Panc1 (cell line): ENCODE measurements at regions not wholly inside any gene's neighbourhood (a gene's known extent, or its start where the extent isn't known, plus 50 kb on each side); places are given as distances from the start of the nearest gene placed in this dataset.

ENCODE experiments used
- ATAC-seq: fragments of 200-7000 bp; cut with Tn5 transposase; 2 replicates; pipeline ENCODE4 v1.9.1; 2020; ENCODE audit warnings: mild to moderate bottlenecking, moderate library complexity
- BruUV-seq: library from RNA; stranded (reverse); fragments of 400-500 nt; replicated peaks from 2 replicates; lab custom pipeline; 2021; lab: Mats Ljungman, UMichigan
- CTCF ChIA-PET: fragments of 300-600 bp; sonication (Branson Sonifier 250); formaldehyde crosslinking; loops from one replicate; lab custom pipeline; 2022; ENCODE audit warnings: antibody characterized with exemption; lab: Charles Lee
- POLR2A ChIA-PET: fragments of 300-600 bp; sonication (Branson Sonifier 250); formaldehyde crosslinking; loops from one replicate; lab custom pipeline; 2022; ENCODE audit warnings: antibody characterized with exemption; lab: Charles Lee
- DNase-seq: peaks from one replicate; pipeline ENCODE4 v3.0.0-alpha.2; 2010; ENCODE audit warnings: low read depth, low spot score
- H3K27ac ChIP-seq: 2 replicates; pipeline ENCODE4 v1.5.1; 2011; ENCODE audit warnings: mild to moderate bottlenecking, low read length, inconsistent platforms
- H3K27me3 ChIP-seq: fragments of 200-500 bp; sonication (Bioruptor generic); 2 replicates; pipeline ENCODE4 v1.6.0; 2014; ENCODE audit warnings: low read length, inconsistent platforms; ENCODE audit not compliant: control insufficient read depth, insufficient read depth
- H3K36me3 ChIP-seq: fragments of 200-500 bp; sonication (Bioruptor generic); 2 replicates; pipeline ENCODE4 v1.5.1; 2014; ENCODE audit warnings: inconsistent platforms, mild to moderate bottlenecking, low read length, moderate library complexity; ENCODE audit not compliant: control insufficient read depth, insufficient read depth
- H3K4me1 ChIP-seq: 2 replicates; pipeline ENCODE4 v1.5.1; 2011; ENCODE audit warnings: inconsistent platforms, mild to moderate bottlenecking, low read length, moderate library complexity; ENCODE audit not compliant: control insufficient read depth, insufficient read depth
- H3K4me3 ChIP-seq, 2 experiments: 2 replicates each; pipeline ENCODE4 v1.5.1; 2011 to 2012; ENCODE audit warnings: low read depth in 2 of 2, low read length in 2 of 2, mild to moderate bottlenecking in 2 of 2, inconsistent platforms in 1 of 2, moderate library complexity in 1 of 2
- H3K9me3 ChIP-seq: fragments of 200-500 bp; sonication (Bioruptor generic); 2 replicates; pipeline ENCODE4 v1.5.1; 2014; ENCODE audit warnings: low read depth, mild to moderate bottlenecking, inconsistent platforms, low read length, moderate library complexity; ENCODE audit not compliant: control insufficient read depth, insufficient read depth
- CTCF ChIP-seq: fragments of 450-650 bp; IDR thresholded peaks from 2 replicates; pipeline ENCODE4 v1.5.1; 2017; ENCODE audit warnings: mild to moderate bottlenecking
- POLR2AphosphoS5 ChIP-seq: IDR thresholded peaks from 2 replicates; pipeline ENCODE4 v1.6.1; 2012; ENCODE audit warnings: mild to moderate bottlenecking, low read depth, low read length, moderate library complexity
- SIN3A ChIP-seq: IDR thresholded peaks from 2 replicates; pipeline ENCODE4 v1.6.1; 2012; ENCODE audit warnings: low read depth, mild to moderate bottlenecking, low read length, moderate library complexity, borderline replicate concordance; ENCODE audit not compliant: insufficient read depth
- TCF7L2 ChIP-seq: IDR thresholded peaks from 2 replicates; pipeline ENCODE4 v1.6.1; 2011; ENCODE audit warnings: mild to moderate bottlenecking, low read depth, low read length, inconsistent platforms
- in situ Hi-C: cut with HindIII; loops from 2 replicates; pipeline ENCODE4 v1.10.0; 2016; ENCODE audit warnings: low sequenced_read_pairs, low pct_unique_long_range_greater_than_20kb
- intact Hi-C: fragments of 100-400 bp; cut with micrococcal nuclease; formaldehyde crosslinking; loops from one replicate; pipeline ENCODE4 v1.10.0; 2022; ENCODE audit not compliant: unreplicated experiment
- TF ChIP-seq, protein P1 (sequence below), 2 experiments: IDR thresholded peaks; 2 replicates each; pipeline ENCODE4 v1.6.1; 2011 to 2012; ENCODE audit warnings: low read depth in 2 of 2, control low read depth in 1 of 2, low read length in 1 of 2, mild to moderate bottlenecking in 1 of 2, moderate library complexity in 1 of 2; ENCODE audit not compliant: insufficient read depth in 1 of 2

- Histone ChIP-seq H3K9me3 (no peaks in the 10 kb centered on the region), H3K4me3 (no peak overlapping the region), H3K4me1 (no peaks in the 10 kb centered on the region), H3K27me3 (no peaks in the 10 kb centered on the region), H3K27ac (no peak overlapping the region), H3K36me3 (no peaks in the 10 kb centered on the region)
- intact Hi-C loops (no loop called here), in situ Hi-C loops (no loop called here)
- TF ChIP-seq CTCF (no peak), SIN3A (no peak), TCF7L2 (no peak), POLR2AphosphoS5 (no peak)
- TF ChIP-seq, protein P1, sequence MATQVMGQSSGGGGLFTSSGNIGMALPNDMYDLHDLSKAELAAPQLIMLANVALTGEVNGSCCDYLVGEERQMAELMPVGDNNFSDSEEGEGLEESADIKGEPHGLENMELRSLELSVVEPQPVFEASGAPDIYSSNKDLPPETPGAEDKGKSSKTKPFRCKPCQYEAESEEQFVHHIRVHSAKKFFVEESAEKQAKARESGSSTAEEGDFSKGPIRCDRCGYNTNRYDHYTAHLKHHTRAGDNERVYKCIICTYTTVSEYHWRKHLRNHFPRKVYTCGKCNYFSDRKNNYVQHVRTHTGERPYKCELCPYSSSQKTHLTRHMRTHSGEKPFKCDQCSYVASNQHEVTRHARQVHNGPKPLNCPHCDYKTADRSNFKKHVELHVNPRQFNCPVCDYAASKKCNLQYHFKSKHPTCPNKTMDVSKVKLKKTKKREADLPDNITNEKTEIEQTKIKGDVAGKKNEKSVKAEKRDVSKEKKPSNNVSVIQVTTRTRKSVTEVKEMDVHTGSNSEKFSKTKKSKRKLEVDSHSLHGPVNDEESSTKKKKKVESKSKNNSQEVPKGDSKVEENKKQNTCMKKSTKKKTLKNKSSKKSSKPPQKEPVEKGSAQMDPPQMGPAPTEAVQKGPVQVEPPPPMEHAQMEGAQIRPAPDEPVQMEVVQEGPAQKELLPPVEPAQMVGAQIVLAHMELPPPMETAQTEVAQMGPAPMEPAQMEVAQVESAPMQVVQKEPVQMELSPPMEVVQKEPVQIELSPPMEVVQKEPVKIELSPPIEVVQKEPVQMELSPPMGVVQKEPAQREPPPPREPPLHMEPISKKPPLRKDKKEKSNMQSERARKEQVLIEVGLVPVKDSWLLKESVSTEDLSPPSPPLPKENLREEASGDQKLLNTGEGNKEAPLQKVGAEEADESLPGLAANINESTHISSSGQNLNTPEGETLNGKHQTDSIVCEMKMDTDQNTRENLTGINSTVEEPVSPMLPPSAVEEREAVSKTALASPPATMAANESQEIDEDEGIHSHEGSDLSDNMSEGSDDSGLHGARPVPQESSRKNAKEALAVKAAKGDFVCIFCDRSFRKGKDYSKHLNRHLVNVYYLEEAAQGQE (IDR thresholded peaks at IDR 0.05; ENCODE audit: insufficient read depth in 1 of 2, low read depth in 2 of 2, low read length in 1 of 2), result no peak
- POLR2A ChIA-PET, result no interaction called here
- ATAC-seq, result no peak
- CTCF ChIA-PET, result no interaction called here
- no TSS peak for BruUV-seq
- DNase-seq, result no peak
Measured at GRCh38 chr13:48896312-48896711, 79.4 kb upstream of the FNDC3A start.

- TF ChIP-seq, protein P1 (IDR thresholded peaks at IDR 0.05; ENCODE audit: insufficient read depth in 1 of 2, low read depth in 2 of 2, low read length in 1 of 2), result no peak
- TF ChIP-seq POLR2AphosphoS5 (no peak), SIN3A (no peak), TCF7L2 (no peak), CTCF (no peak)
- intact Hi-C loops, result no loop called here
- H3K36me3 ChIP-seq, result no peaks in the 10 kb centered on the region
- no TSS peak for BruUV-seq
- H3K4me1 ChIP-seq, result no peaks in the 10 kb centered on the region
- DNase-seq (no peak), ATAC-seq (no peak)
- no peaks in the 10 kb centered on the region; the same call in 1 of the 2 replicates for H3K27me3 ChIP-seq
- POLR2A ChIA-PET, result no interaction called here
- no peak overlapping the region for H3K27ac ChIP-seq
- no peak overlapping the region for H3K4me3 ChIP-seq
- in situ Hi-C loops, result no loop called here
- H3K9me3 ChIP-seq, result no peaks in the 10 kb centered on the region
- CTCF ChIA-PET, result no interaction called here
Measured at GRCh38 chr13:48901781-48902180, 73.9 kb upstream of the FNDC3A start.
